NCI-H2196 (cell line): ENCODE measurements at regions not wholly inside any gene's neighbourhood (a gene's known extent, or its start where the extent isn't known, plus 50 kb on each side); places are given as distances from the start of the nearest gene placed in this dataset.
"Not testable (repeated sequence)": the region's sequence is repeated elsewhere in the genome, so short reads cannot be mapped to it uniquely, and the experiment has no call there.

ENCODE experiments used
- DNase-seq: peaks from one replicate; lab custom pipeline; 2025; ENCODE audit not compliant: unreplicated experiment; lab: John Stamatoyannopoulos, UW

- no peak for DNase-seq
Observed at GRCh38 chr13:81473366-81473899, 1132.5 kb upstream of the SPRY2 start.

DNA sequence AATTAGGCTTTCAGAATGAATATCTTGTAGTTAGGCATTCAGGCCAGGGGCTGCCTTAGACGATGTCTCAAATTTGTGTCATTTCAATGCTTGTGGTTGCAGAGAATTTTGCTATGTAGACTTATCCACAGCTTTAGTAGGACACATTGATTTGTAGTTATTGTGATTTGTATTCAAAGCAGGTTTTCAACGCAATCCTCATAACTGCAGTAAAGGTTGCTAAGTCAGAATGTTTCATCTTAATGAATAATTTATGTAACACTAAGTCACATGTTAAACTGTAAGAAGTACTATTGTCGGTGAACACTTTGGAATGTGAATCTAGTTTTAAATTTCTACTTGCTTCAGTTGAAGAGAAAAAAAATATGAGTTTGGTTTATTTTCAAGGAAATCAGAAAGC lies 1117.2 kb upstream of the SPRY2 start:
- DNase-seq: no peak

- DNase-seq: no peak
Observed at GRCh38 chr13:81446441-81446840, 1105.5 kb upstream of the SPRY2 start.

GRCh38 chr13:81442904-81443303 lies 1102.0 kb upstream of the SPRY2 start:
- DNase-seq: no peak

DNA sequence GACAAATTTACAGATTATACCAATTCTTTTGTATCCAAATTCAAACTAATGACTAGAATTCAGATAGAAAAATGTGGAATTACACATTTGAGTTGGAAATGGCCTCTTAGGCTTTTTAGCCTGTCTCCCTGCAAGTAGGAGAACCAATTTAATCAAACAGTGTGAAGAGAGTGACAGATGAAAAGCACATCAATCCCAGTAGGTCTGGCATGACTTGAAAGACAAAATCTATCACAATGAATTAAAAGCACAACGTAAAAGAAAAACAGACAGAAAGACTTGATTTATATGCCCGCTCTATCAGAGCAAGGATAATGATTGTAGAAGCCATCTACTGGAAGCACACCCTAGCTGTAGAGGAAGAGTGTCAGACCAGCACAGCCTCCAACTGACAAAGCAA lies 1084.4 kb upstream of the SPRY2 start:
- no peak for DNase-seq

DNA sequence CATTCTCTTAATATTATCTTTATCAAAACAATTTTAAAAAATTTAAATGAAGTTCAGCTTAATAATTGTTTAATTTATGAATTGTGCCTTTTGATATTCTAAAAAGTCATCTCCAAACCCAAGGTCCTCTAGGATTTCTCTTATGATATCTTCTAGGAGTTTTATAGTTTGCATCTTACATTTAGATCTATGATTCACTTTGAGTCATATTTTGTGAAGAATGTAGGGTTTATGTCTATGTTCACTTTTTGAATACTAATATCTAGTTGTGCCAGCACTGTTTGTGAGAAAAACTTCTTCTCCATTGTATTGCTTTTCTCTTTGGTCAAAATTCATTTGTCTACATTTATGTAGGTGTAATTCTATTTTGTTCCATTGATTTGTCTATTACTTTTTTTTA lies 1068.4 kb upstream of the SPRY2 start:
- DNase-seq: no peak

DNA sequence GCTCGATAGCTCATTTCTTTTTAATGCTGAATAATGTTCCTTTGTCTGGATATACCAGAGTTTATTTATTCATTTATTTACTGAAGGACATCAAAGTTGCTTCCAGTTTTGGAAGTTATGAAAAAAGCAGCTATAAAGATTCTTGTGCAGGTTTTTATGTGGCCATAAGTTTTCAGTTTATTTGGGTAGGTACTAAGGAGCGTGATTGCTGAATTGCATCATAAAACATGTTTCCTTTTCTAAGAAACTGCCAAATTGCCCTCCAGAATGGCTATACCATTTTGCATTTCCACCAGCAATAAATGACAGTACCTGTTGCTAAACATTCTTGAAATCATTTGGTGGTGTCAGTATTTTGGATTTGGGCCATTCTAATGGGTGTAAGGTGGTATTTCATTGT lies 1067.7 kb upstream of the SPRY2 start:
- no peak for DNase-seq

DNA sequence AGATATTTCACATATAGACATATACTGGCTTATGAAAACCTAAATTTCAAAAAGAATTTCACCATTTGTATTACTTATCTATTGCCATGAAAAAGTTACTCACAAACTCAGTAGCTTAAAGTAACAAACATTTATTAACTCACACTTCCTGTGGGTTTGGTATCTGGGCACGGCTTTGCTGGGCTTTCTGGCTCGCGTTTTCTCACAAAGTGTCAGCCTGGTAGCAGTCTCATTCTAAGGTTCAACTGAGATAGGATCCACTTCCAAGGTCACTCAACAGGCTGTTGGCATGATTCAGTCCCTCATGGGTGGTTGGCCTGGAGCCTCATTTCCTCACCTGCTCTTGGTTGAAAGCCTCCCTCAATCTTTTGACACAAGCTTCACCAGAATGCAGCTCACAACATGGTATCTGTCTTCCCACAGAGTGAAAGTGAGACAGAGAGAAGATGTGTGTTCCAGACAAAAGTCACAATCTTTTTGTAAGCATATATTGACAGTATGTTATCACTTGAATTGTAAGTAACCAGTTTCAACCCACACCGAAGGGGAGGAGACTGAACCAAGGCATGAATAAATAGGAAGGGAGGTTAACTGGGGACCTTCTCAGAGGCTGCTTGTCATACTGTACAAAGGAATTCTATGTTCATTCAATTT lies 1065.8 kb upstream of the SPRY2 start:
- no peak for DNase-seq

DNA sequence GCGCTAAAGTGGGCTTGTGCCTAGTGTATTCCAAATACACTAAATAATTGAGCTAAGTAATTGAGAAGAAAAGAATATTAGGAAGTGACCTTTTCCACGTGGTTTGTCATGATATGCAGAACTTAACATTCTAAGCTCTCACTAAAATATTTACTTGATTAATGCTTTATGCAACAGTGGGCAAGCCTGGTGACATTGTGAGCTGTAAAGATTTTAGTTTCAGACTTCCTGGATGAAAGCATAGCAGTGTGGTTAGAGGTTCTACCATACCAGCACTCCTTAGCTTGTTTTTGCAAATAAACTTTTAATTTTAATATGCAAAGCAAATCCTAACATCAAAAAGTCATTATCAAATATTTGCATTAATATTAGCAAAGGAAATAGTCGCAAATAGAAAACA lies 1065.1 kb upstream of the SPRY2 start:
- DNase-seq: no peak

DNA sequence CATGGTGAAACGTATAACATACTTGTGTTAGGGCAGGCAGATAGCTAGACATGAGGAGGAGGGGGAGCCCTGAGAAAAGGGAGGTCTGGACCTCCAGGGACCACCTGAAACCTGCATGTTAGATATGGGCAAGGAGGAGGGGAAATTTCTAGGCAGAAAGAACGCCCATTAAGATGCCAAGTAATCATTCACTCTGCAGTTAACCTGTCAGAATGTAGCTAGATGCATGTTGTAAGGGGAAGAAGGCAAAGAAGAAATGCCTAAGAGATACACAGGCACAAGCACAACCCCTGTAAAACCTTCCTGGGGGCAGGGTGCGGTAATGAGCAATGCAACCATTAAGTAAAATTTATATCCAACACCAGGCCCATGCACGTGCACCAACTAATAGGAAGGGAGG lies 1055.3 kb upstream of the SPRY2 start:
- no peak for DNase-seq

- DNase-seq: no peak
Observed at GRCh38 chr13:81395368-81395767, 1054.4 kb upstream of the SPRY2 start.

GRCh38 chr13:81394640-81395039 lies 1053.7 kb upstream of the SPRY2 start:
- DNase-seq: no peak

DNA sequence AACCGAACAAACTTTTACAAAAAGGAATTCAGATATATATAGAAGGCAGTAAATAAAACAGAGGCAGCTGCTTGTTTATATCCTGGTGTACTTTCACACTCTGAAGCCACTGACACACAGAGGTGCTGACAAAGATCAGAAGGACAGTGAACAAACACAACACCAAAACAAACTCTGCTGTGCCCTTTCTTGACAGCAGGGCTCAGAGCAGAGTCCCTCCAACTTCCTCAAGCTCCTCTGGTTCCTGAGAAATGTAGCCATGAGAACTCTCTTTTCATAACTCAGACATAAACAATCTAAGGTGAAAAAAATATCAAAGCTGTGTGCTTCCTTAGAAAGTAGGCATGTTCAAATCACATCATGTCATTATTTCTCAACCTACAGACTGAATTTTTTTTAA lies 1052.8 kb upstream of the SPRY2 start:
- no peak for DNase-seq

DNA sequence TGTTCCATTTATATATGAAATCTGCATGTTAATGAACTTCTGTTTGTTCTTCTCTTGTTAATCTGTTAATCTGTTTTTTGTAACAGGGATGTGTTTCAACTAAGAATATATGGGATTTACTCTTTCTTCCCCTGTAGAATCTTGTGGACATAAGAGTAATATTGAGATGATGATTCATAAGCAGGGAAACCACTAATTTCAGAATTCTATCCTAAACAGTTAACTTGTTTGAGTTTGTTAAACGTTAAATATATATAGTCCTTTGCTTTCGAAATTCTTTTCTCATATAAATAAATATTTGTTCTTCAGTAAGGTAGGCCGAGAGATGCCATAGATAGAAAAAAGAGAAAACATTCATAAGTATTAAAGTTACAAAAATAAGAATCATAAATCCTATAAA lies 1052.2 kb upstream of the SPRY2 start:
- DNase-seq: no peak

- DNase-seq: no peak
Observed at GRCh38 chr13:81388400-81388799, 1047.5 kb upstream of the SPRY2 start.

DNA sequence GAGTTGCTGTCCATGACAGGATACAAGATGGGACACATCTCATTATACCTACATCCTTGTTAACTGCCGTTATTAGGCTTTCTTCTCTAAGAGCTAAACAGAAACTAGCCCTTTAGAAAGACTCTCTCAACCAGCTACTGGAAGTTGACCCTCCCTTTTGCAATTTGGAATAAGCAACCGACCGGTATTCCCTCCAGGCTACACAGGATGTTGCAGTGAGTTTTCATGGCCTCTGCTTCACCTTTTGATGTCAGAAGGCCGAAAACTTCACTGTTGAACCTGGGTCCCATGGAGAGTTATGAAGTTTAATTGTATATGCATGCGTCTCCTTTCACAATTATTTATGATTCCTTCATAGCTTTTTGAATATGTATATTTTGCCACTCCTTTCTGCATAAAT lies 1042.5 kb upstream of the SPRY2 start:
- no peak for DNase-seq

DNA sequence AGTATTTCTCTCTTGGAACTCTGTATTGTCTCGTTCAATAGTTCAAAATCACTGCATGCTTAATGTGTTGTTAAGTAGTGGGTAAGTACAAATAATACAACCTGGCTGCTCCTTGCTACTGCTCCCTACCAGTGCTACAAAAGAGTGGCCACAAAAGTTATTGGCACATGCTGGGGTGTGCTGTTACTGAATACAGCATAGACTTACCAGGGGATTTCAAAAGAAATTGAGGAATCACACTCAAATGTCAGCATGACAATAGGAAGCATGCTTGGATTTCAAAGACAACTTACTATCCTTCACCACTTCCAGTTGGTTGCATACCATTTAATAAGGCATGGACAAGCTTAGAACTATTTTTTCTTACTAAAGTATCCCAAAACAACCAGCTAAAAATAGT lies 1041.3 kb upstream of the SPRY2 start:
- DNase-seq: no peak

DNA sequence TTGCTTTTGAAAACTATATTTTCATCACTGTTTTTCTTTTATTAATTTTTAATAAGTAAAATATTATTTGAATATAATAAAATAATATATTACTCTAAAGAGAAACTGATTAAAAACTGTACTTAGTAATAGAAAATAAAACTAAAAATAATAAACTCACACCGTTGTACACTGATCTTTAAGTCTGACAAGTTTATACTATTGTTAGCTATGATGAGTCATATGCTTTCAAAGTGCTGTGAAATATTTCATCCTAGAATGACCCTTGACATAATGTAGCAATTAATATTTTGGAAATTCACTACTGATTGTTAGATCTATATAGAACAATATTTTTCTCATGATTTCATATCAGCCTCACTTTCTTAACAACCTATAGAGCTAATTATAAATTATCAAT lies 1040.6 kb upstream of the SPRY2 start:
- no peak for DNase-seq

GRCh38 chr13:81379183-81379582 lies 1038.3 kb upstream of the SPRY2 start:
- DNase-seq: no peak

- DNase-seq: no peak
Observed at GRCh38 chr13:81377921-81378320, 1037.0 kb upstream of the SPRY2 start.

DNA sequence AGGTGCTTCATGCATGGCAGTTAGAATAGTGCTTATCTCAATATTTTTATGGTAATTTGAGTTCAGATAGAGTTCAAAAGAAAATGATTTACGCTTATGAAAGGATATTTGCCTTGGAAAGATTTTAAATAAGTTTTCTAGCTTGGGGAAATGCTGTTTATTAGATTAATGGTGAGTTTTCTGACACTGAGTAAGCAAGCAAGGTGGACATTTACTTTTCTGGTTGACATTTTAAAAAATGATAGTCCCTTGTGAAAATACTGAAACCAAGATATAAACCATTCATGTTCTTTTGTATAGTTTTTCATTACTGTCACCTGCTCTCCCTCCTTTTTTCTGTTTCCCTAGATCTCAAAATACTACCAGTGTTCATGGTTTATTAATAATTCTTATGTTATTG lies 1034.8 kb upstream of the SPRY2 start:
- no peak for DNase-seq

- not testable (repeated sequence) for DNase-seq
Observed at GRCh38 chr13:81362711-81363110, 1021.8 kb upstream of the SPRY2 start.

DNA sequence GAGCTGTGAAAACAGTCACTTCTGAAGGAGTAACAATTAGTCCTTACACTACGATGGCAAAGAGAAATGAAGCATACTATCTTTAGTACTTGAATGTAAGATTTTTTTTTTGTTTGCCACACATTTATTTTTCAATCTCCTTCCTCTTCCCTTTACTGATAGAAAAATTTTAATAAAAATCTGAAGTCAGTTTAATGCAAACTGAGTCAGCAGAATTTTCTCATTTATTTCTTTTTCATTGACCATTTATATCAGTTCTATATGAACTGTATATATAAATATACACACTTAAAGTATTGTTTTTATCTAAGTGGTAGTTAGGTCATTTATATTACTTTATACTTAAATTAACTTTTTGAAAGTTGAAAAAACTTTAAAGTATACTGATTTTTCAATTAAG lies 1009.1 kb upstream of the SPRY2 start:
- DNase-seq: no peak
